ENCODE measurements at regions not wholly inside any gene's neighbourhood (a gene's known extent, or its start where the extent isn't known, plus 50 kb on each side); places are given as distances from the start of the nearest gene placed in this dataset.

DNA sequence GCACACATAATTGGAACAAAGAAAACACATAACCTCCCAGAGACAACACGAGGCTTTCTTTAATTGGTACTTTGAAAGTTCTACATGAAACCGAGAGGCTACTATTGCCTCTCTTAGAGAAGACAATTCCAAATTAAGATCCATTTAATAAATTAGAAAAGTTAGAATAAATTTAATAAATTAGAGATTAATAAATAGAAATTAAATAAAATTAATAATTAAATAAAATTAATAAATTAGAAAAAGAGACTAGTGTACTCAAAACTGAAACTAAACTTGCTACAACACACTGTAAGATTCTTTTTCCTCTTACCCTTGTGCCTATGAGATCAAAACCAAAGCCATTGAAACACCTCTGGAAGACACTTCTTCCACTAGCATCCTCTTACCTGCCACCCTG is 199.0 kb downstream of the URB2 start:
- Mint-ChIP-seq H3K27ac (no peak overlapping the region), H3K4me1 (no peaks in the 10 kb centered on the region), H3K9me3 (no peaks in the 10 kb centered on the region), H3K36me3 (no peaks in the 10 kb centered on the region), H3K4me3 (no peak overlapping the region)
- DNase-seq (ENCODE audit: low spot score in 2 of 2) = no peak
- no peak for ATAC-seq

DNA sequence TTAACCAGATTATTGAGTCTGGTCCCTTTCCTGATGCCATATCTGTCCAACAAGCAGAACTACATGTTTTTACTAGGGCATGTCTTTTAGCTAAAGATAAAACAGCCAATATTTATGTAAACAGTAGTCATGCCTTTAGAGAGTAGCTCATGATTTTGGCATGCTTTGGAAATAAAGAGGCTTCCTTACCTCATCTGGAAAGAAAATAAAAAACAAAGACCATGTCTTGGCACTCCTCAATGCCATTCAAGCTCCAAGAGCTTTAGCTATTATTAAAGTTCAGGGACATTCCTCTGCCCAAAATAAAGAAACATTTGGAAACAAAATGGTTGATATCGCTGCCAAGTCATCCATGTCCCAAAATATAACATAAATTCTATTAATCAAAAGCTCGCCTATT is 202.4 kb downstream of the URB2 start:
- no peak for ATAC-seq
- no peaks in the 10 kb centered on the region for H3K36me3 Mint-ChIP-seq
- no peaks in the 10 kb centered on the region for H3K9me3 Mint-ChIP-seq
- H3K4me3 Mint-ChIP-seq = no peak overlapping the region
- no peak overlapping the region for H3K27ac Mint-ChIP-seq
- DNase-seq (ENCODE audit: low spot score in 2 of 2) = no peak
- H3K4me1 Mint-ChIP-seq = no peaks in the 10 kb centered on the region

DNA sequence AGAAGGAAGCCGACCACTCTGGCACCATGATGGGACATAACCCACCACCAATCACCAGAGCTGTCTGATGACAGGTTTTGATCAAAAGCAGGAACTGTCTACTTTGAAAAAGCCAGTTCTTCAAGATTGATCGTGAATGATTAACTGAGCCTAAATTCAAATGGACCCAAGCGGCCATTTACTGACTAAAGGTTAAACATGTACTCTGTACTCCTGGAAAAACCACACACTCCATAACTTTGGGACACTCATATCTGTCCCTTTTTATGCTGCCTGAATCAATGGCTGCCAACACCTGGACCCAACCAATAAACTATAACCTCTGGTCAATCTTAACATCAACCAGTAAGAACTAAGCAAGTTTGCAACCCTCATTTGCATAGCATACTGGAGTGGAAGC is 206.6 kb downstream of the URB2 start:
- no peaks in the 10 kb centered on the region for H3K4me1 Mint-ChIP-seq
- DNase-seq (ENCODE audit: low spot score in 2 of 2) = no peak
- no peaks in the 10 kb centered on the region for H3K36me3 Mint-ChIP-seq
- ATAC-seq = no peak
- H3K4me3 Mint-ChIP-seq = no peak overlapping the region
- no peak overlapping the region for H3K27ac Mint-ChIP-seq
- no peaks in the 10 kb centered on the region for H3K9me3 Mint-ChIP-seq

DNA sequence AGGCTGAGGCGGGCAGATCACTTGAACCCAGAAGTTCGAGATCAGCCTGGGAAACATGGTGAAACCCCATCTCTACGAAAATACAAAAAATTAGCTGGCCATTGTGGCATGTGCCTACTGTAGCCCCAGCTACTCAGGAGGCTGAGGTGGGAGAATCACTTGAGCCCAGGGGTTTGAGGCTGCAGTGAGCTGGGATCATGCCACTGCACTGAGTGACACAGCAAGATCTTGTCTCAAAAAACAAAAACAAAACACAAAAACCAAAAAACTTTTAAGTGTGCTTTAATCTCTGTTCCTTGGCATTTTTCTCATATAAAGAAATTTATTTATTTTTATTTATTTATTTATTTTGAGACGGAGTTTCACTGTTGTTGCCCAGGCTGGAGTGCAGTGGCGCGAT is 208.2 kb downstream of the URB2 start:
- H3K4me3 Mint-ChIP-seq = no peak overlapping the region
- H3K9me3 Mint-ChIP-seq = no peaks in the 10 kb centered on the region
- H3K36me3 Mint-ChIP-seq = no peaks in the 10 kb centered on the region
- no peak overlapping the region for H3K27ac Mint-ChIP-seq
- no peaks in the 10 kb centered on the region for H3K4me1 Mint-ChIP-seq
- ATAC-seq (no peak), DNase-seq (ENCODE audit: low spot score in 2 of 2) (no peak)

DNA sequence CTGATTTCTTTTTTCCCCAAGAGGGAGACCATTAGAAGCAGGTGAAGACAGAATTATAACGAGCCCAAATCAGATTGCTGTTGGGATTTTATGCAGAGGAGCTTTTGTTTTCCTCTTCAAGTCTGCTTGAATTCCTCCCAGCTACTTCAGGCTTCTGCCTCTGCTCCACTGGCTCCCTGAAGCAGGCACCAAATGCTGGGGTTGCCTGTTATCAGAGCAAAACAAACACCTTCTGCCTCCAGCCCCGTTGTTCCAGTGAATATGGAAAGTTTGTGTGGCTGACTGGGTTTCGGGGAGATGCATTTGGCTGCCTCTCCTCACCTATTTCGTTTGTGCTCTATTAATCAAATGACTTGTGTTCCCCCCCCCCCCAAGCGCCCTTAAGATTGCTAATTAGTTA is 209.2 kb downstream of the URB2 start:
- DNase-seq (ENCODE audit: low spot score in 2 of 2) (no peak), ATAC-seq (no peak)
- Mint-ChIP-seq H3K9me3 (no peaks in the 10 kb centered on the region), H3K4me3 (no peak overlapping the region), H3K36me3 (no peaks in the 10 kb centered on the region), H3K27ac (no peak overlapping the region), H3K4me1 (no peaks in the 10 kb centered on the region)

DNA sequence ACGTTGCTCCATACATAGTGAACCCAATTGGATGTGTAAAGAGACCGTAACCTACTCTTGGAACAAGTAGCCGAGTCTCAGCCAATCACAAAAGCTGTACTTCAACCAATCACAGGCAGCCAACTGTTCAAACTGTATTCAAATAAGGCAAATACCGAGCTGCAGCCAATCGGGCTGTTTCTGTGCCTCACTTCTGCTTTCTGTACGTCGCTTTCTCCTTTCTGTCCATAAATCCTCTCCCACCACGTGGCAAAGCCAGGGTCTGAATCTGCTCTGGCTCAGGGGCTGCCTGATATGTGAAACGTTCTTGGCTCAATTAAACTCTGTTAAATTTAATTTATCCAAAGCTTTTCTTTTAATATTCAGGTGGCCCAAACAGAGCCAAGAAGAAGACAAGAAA is 210.3 kb downstream of the URB2 start:
- Mint-ChIP-seq H3K36me3 (no peaks in the 10 kb centered on the region), H3K4me3 (no peak overlapping the region), H3K4me1 (no peaks in the 10 kb centered on the region), H3K9me3 (no peaks in the 10 kb centered on the region), H3K27ac (no peak overlapping the region)
- no peak for DNase-seq (ENCODE audit: low spot score in 2 of 2)
- no peak for ATAC-seq

DNA sequence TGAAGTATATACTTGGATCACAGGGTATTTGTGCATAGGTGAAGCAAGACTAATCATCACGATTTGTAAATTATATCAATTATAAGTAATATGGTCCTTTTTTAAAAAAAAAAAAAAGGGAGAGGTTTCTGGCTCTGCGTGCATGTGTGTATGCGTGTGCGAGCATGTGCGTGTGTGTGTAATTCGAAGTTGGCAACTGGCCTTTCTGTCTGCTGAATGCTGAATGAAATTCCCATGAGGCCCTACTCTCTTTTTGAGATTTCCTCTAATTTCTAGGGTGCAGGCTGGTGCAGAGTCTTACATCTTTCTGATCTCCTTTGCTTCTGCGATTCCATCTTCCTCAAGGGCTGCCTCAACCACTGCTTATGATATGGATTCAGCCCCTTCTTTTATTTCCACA is 212.2 kb downstream of the URB2 start:
- no peaks in the 10 kb centered on the region for H3K36me3 Mint-ChIP-seq
- DNase-seq (ENCODE audit: low spot score in 2 of 2) (no peak), ATAC-seq (no peak)
- no peaks in the 10 kb centered on the region for H3K4me1 Mint-ChIP-seq
- H3K27ac Mint-ChIP-seq = no peak overlapping the region
- no peak overlapping the region for H3K4me3 Mint-ChIP-seq
- H3K9me3 Mint-ChIP-seq = no peaks in the 10 kb centered on the region

DNA sequence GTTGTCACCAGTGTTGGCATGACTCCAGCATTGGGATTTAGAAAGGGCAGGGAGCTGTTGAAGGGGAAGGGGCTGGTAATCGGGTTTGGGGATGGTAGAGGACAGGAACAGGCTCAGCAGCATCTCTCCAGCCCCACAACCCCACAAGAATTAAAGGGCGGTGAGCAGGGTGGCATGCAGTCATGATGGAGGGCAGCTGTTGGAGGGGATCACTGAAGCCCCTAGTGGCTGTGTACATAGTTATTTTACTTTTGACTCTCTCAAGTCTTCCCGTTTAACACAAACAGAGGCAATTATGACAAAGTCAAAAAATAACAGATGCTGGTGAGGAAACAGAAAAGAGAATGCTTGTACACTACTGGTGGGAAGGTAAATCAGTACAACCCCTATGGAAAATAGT is 213.8 kb downstream of the URB2 start:
- H3K36me3 Mint-ChIP-seq = no peaks in the 10 kb centered on the region
- no peak overlapping the region for H3K4me3 Mint-ChIP-seq
- no peaks in the 10 kb centered on the region for H3K9me3 Mint-ChIP-seq
- no peaks in the 10 kb centered on the region for H3K4me1 Mint-ChIP-seq
- no peak overlapping the region for H3K27ac Mint-ChIP-seq
- ATAC-seq = no peak
- no peak for DNase-seq (ENCODE audit: low spot score in 2 of 2)

DNA sequence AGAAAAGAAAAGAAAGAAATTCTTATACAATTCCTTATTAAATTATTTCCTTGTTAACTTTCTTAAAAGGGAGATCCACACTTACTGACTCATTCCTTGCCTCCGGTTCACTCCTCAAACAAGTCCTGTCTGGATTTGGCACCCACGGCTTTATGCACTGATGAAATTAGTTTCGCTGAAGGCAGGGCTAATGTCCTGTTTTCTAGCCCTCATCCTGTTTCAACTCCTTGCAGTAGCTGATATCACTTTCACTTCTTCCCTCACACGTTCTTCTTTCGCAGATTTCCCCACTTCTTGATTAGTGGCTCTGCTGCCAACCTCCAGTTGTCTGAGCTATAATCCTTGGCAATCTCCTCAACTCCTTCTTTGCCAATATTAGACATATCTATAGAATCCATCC is 215.2 kb downstream of the URB2 start:
- no peak overlapping the region for H3K27ac Mint-ChIP-seq
- no peaks in the 10 kb centered on the region for H3K4me1 Mint-ChIP-seq
- no peak overlapping the region for H3K4me3 Mint-ChIP-seq
- H3K9me3 Mint-ChIP-seq = no peaks in the 10 kb centered on the region
- no peak for ATAC-seq
- no peaks in the 10 kb centered on the region for H3K36me3 Mint-ChIP-seq
- no peak for DNase-seq (ENCODE audit: low spot score in 2 of 2)

DNA sequence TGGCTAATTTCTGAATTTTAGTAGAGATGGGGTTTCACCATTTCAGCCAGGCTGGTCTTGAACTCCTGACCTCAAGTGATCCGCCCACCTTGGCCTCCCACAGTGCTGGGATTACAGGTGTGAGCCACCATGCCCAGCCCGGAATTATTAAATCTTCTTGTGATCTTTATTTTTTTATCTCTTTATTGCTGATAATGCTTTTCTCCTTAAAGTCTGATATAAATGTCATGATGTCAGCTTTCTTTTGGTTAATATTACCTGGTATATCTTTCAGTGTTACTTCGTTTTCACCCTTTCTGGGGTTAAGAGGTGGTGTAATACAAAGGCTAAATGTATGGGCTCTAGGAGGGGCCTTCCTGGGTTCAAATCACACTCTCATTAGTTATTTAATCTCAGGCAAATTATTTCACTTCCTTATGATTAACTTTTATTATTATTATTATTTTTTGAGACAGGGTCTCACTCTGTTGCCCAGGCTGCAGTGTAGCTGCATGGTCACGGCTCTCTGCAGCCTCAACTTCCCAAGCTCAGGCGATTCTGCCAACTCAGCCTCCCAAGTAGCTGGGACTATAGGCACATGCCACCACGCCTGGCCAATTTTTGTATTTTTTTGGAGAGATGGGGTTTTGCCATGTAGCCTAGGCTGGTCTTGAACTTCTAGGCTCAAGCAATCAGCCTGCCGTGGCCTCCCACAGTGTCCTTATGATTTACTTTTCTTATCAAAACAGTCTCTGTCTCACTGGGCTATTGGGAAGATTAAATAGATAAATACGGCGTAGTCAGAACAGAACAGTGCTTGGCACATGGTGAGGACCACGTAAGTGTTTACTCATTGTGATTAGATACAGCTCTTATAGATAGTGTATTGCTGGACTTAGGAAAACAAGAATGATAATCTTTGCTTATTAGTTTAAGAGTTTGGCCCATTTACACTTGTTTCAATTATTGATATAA is 216.5 kb downstream of the URB2 start:
- no peak overlapping the region for H3K4me3 Mint-ChIP-seq
- H3K36me3 Mint-ChIP-seq = no peaks in the 10 kb centered on the region
- H3K4me1 Mint-ChIP-seq = no peaks in the 10 kb centered on the region
- no peak overlapping the region for H3K27ac Mint-ChIP-seq
- ATAC-seq = no peak
- no peaks in the 10 kb centered on the region for H3K9me3 Mint-ChIP-seq
- DNase-seq (ENCODE audit: low spot score in 2 of 2) = no peak

DNA sequence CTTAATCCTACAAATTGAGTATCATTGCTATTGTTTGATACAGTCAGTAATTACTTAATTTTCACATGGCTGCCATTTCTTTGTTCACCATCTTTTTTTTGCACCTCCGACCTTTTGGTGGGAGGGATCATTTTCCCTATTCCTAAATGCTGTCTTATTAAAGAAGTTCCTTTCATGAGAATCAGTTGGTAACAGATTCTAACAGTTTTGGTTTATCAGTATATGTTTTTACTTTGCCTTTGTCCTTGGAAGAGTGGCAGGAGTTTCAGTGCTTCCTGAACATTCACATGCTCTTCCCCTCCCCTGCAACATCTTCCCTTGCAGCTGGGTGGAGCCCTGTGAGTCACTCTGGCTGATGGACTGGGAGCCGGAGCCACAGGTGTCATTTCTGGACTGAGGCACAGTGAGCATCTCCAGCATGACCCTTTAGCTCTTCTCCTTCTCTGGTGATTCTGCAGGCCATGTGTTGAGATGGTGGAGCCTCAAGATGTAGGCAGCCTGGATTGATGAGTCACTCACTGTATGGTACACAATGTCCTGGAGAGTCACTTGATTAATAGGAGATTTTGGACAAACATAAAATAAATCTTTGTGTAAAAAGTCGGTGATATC is 217.7 kb downstream of the URB2 start:
- no peak overlapping the region for H3K27ac Mint-ChIP-seq
- H3K4me3 Mint-ChIP-seq = no peak overlapping the region
- DNase-seq (ENCODE audit: low spot score in 2 of 2) (no peak), ATAC-seq (no peak)
- H3K9me3 Mint-ChIP-seq = no peaks in the 10 kb centered on the region
- H3K36me3 Mint-ChIP-seq = no peaks in the 10 kb centered on the region
- H3K4me1 Mint-ChIP-seq = no peaks in the 10 kb centered on the region

DNA sequence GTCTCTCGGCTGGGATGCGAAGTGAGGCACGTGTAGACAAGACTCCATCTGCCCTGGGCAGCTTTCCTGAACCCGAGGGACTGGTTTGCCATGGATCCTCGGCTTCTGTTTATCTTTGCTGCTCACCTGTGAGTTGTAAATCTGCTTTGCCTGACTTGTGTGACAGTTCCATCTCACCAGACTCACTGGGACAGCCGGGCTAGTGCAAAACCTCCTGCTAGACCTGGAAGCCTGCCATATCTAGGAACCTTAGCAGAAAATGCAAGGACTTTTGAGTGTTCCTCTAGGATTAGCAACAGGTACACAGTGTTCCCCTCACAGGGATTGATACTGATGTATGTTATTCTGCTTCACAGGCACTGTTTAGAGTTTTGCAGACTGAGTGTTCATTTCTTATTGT is 218.6 kb downstream of the URB2 start:
- Mint-ChIP-seq H3K4me1 (no peaks in the 10 kb centered on the region), H3K27ac (no peak overlapping the region), H3K9me3 (no peaks in the 10 kb centered on the region), H3K36me3 (no peaks in the 10 kb centered on the region), H3K4me3 (no peak overlapping the region)
- no peak for DNase-seq (ENCODE audit: low spot score in 2 of 2)
- ATAC-seq = no peak

DNA sequence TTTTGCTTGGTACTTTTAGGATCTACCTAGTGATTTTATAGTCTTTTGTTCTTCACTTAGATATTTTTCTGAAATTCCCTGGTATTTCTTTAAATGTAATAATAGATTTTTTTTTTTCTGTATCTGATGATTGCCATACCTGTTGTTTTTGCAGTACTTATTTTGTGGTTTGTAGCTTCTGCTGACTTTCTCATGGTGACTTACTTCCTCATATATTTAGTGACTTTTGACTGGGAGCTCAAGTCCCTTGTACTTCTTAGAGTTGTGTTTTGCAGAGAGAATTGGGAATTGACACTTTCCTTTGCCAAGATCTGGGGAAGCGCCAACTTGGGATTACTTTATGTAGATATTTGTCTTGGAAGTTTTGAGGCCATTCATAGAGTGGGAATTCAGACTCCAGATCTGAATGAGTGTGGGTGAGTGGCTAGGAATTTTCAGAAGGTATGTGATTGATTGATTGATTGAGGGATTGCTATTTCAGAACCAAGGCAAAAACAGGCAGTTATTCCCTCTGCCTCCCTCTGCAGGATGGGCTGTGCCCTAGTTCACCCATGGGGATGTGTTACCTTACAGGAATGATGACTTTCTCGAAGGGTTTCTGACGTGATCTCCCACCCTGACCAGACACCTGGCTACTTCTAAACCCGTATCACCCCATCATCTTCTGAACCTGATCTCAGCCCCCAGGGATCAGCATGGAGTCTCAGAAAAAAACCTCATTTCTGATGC is 219.5 kb downstream of the URB2 start:
- ATAC-seq = no peak
- Mint-ChIP-seq H3K4me1 (no peaks in the 10 kb centered on the region), H3K4me3 (no peak overlapping the region), H3K9me3 (no peaks in the 10 kb centered on the region), H3K27ac (no peak overlapping the region), H3K36me3 (no peaks in the 10 kb centered on the region)
- no peak for DNase-seq (ENCODE audit: low spot score in 2 of 2)

DNA sequence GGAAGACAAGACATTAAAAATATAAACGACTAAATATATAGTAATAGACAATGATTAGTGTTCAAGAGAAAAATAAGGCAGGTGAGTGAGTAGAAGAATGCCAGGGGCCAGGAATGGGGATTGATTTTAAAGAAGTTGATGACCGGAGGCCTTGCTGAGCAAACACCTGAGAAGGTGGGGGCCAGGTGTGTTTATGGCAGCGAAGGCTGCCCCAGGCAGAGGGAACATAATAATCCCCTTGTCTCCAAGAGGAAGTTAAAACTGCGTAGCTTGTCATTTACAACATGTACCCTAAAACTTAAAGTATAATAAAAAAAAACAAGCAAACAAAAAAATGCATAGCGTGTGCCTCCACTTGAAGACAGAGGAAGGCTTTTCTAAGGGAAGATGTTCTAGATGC is 220.3 kb downstream of the URB2 start:
- no peaks in the 10 kb centered on the region for H3K9me3 Mint-ChIP-seq
- no peaks in the 10 kb centered on the region for H3K36me3 Mint-ChIP-seq
- no peak overlapping the region for H3K4me3 Mint-ChIP-seq
- ATAC-seq = no peak
- no peak for DNase-seq (ENCODE audit: low spot score in 2 of 2)
- no peaks in the 10 kb centered on the region for H3K4me1 Mint-ChIP-seq
- H3K27ac Mint-ChIP-seq = no peak overlapping the region

DNA sequence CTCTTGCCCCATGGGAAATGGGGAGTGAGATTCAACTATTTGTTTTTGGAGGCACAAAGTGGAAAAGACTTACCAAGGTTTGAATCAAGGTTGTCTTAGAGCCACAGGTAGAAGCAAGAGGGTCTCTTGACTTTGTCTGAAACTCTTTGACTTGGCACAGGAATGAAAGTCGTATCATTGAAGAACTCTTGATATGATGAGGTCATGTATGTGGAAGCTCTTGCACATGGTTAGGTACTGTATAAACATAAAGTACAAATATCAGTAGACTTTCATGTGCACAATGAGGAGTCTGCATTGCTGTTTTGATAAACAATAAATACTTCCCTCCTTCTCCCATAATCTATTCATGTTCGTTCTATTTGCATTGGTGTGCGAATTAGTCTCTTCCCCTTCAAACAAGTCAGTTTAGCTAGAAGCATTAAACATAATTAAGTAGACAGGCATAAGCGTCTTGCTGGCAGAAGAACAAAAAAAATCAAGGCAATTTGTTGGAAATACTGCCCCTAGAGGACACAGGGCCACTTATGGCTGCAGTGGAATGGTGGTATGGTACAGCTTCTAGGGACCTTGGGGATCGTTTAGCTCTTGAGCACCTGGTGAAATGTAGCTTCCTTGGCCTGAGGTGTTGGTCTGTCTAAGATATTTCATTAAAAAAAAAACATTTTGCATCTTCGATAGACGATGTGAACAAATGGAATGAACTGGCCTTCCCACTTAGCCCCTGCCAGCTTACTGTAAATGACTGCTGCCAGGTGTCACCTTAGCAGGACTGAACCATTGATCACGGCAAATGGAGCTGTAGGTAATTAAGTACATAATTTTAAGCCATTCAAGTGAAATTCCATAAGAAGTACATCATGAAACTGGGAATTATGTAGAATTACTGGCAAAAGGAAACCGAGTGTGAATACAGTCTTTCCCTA is 218.0 kb upstream of the GALNT2 start:
- ATAC-seq (no peak), DNase-seq (ENCODE audit: low spot score in 2 of 2) (no peak)
- Mint-ChIP-seq H3K36me3 (no peaks in the 10 kb centered on the region), H3K9me3 (no peaks in the 10 kb centered on the region), H3K4me3 (no peak overlapping the region), H3K27ac (no peak overlapping the region), H3K4me1 (no peaks in the 10 kb centered on the region)
